GM23338 (cell line): ENCODE measurements at regions not wholly inside any gene's neighbourhood (a gene's known extent, or its start where the extent isn't known, plus 50 kb on each side); places are given as distances from the start of the nearest gene placed in this dataset.

Experiments used
- ATAC-seq: fragments of 200-7000 bp; cut with Tn5 transposase; 3 replicates; pipeline ENCODE4 v1.9.1; 2020
- DNase-seq: peaks from one replicate; pipeline ENCODE4 v3.0.0-alpha.2; 2015; ENCODE audit warnings: low spot score
- H2AFZ ChIP-seq: fragments of 200-600 bp; sonication (generic); 2 replicates; pipeline ENCODE4 v1.8.0; 2016; ENCODE audit warnings: antibody characterized with exemption, mild to moderate bottlenecking, moderate library complexity
- H3F3A ChIP-seq: fragments of 200-600 bp; sonication (generic); replicated peaks from 2 replicates; pipeline ENCODE4 v1.8.0; 2017; ENCODE audit warnings: antibody characterized with exemption, mixed run types, low read depth
- H3K27ac ChIP-seq: fragments of 200-600 bp; sonication (generic); 2 replicates; pipeline ENCODE4 v1.6.1; 2016; ENCODE audit warnings: low read depth
- H3K27me3 ChIP-seq: fragments of 200-600 bp; sonication (generic); 2 replicates; pipeline ENCODE4 v1.8.0; 2016; ENCODE audit warnings: mild to moderate bottlenecking, mixed run types, moderate library complexity; ENCODE audit not compliant: insufficient read depth
- H3K36me3 ChIP-seq: fragments of 200-600 bp; sonication (generic); 2 replicates; pipeline ENCODE4 v1.8.0; 2016; ENCODE audit warnings: mild to moderate bottlenecking; ENCODE audit not compliant: insufficient read depth
- H3K4me1 ChIP-seq: fragments of 200-600 bp; sonication (generic); 2 replicates; pipeline ENCODE4 v1.8.0; 2016; ENCODE audit warnings: mild to moderate bottlenecking, moderate library complexity; ENCODE audit not compliant: insufficient read depth
- H3K4me2 ChIP-seq: fragments of 200-600 bp; sonication (generic); 2 replicates; pipeline ENCODE4 v1.7.1; 2017; ENCODE audit warnings: mixed run types
- H3K4me3 ChIP-seq: fragments of 200-600 bp; sonication (generic); 2 replicates; pipeline ENCODE4 v1.6.1; 2016; ENCODE audit warnings: mixed run types
- H3K79me2 ChIP-seq: fragments of 200-600 bp; sonication (generic); replicated peaks from 2 replicates; pipeline ENCODE4 v1.8.0; 2017; ENCODE audit warnings: mild to moderate bottlenecking; ENCODE audit not compliant: insufficient read depth
- H3K9me2 ChIP-seq: fragments of 200-600 bp; sonication (generic); 2 replicates; pipeline ENCODE4 v1.8.0; 2017; ENCODE audit not compliant: insufficient read depth
- H4K20me1 ChIP-seq: fragments of 200-600 bp; sonication (generic); replicated peaks from 2 replicates; pipeline ENCODE4 v1.8.0; 2017; ENCODE audit warnings: mild to moderate bottlenecking; ENCODE audit not compliant: insufficient read depth
- H3K27ac Mint-ChIP-seq: 2 replicates; pipeline ENCODE4 v1.8.0; 2020; ENCODE audit warnings: inconsistent platforms, mild to moderate bottlenecking, moderate library complexity, mixed read lengths
- H3K27me3 Mint-ChIP-seq: 3 replicates; pipeline ENCODE4 v1.8.0; 2022; ENCODE audit warnings: low read depth, mild to moderate bottlenecking, moderate library complexity, mixed read lengths, inconsistent platforms; ENCODE audit not compliant: insufficient read depth, poor library complexity
- H3K36me3 Mint-ChIP-seq: 3 replicates; pipeline ENCODE4 v1.8.0; 2021; ENCODE audit warnings: low read depth, mild to moderate bottlenecking, inconsistent platforms, moderate library complexity, mixed read lengths
- H3K4me1 Mint-ChIP-seq: 3 replicates; pipeline ENCODE4 v1.8.0; 2020; ENCODE audit warnings: mild to moderate bottlenecking, inconsistent platforms, mixed read lengths
- H3K4me3 Mint-ChIP-seq: 3 replicates; pipeline ENCODE4 v1.8.0; 2021; ENCODE audit warnings: moderate library complexity, mild to moderate bottlenecking, inconsistent platforms, mixed read lengths
- H3K9me3 Mint-ChIP-seq: 3 replicates; pipeline ENCODE4 v1.8.0; 2020; ENCODE audit warnings: moderate library complexity, mild to moderate bottlenecking, inconsistent platforms, mixed read lengths
- CREB1 ChIP-seq: fragments of 250-450 bp; sonication (Bioruptor Pico); IDR thresholded peaks from 2 replicates; pipeline ENCODE4 v1.5.0; 2020; ENCODE audit warnings: low read depth, mild to moderate bottlenecking, moderate library complexity
- ETS1 ChIP-seq: IDR thresholded peaks from 2 replicates; pipeline ENCODE4 v1.6.1; 2016; ENCODE audit warnings: antibody characterized with exemption
- EZH2 ChIP-seq: fragments of 200-600 bp; sonication (generic); IDR thresholded peaks from one replicate; pipeline ENCODE4 v1.8.0; 2017; ENCODE audit warnings: antibody characterized with exemption, mild to moderate bottlenecking, low read depth; ENCODE audit not compliant: unreplicated experiment
- JUNB ChIP-seq: IDR thresholded peaks from one replicate; pipeline ENCODE4 v1.6.1; 2016; ENCODE audit warnings: antibody characterized with exemption; ENCODE audit not compliant: unreplicated experiment
- POLR2AphosphoS5 ChIP-seq: IDR thresholded peaks from 2 replicates; pipeline ENCODE4 v1.6.1; 2016; ENCODE audit warnings: antibody characterized with exemption, low read depth
- REST ChIP-seq: IDR thresholded peaks from one replicate; pipeline ENCODE4 v1.6.1; 2018; ENCODE audit warnings: antibody characterized with exemption; ENCODE audit not compliant: unreplicated experiment
- ZNF331 ChIP-seq: fragments of 250-450 bp; sonication (Bioruptor Pico); IDR thresholded peaks from 2 replicates; pipeline ENCODE4 v1.5.0; 2020; ENCODE audit warnings: low read depth, mild to moderate bottlenecking, moderate library complexity
- ZNF462 ChIP-seq: fragments of 250-450 bp; sonication (Bioruptor Pico); IDR thresholded peaks from 2 replicates; pipeline ENCODE4 v1.5.0; 2020; ENCODE audit warnings: mild to moderate bottlenecking, moderate library complexity

GRCh38 chrX:54640103-54640690 is 110.2 kb downstream of the GNL3L start:
- Histone ChIP-seq H3K4me1 (peaks cover 20% of the 10 kb centered on the region), H3K79me2 (no peaks in the 10 kb centered on the region), H4K20me1 (no peaks in the 10 kb centered on the region), H3K36me3 (no peaks in the 10 kb centered on the region), H3K27ac (peak overlapping the region; percentile 97), H3K4me2 (peak overlapping the region; percentile 75), H2AFZ (no peak overlapping the region), H3K27me3 (no peaks in the 10 kb centered on the region), H3K9me2 (no peaks in the 10 kb centered on the region), H3F3A (peaks cover 3% of the 10 kb centered on the region; the same call in 1 of the 2 replicates), H3K4me3 (peak overlapping the region; percentile 55)
- peaks cover 2% of the 10 kb centered on the region for H3K27me3 Mint-ChIP-seq
- peak overlapping the region; percentile 90 for H3K27ac Mint-ChIP-seq
- no peaks in the 10 kb centered on the region for H3K36me3 Mint-ChIP-seq
- H3K4me3 Mint-ChIP-seq: peak overlapping the region; percentile 91
- ATAC-seq (no peak), DNase-seq (no peak)
- H3K4me1 Mint-ChIP-seq: peaks cover 36% of the 10 kb centered on the region
- no peak for TF ChIP-seq JUNB
- no peak for TF ChIP-seq ZNF331
- TF ChIP-seq EZH2: no peak
- TF ChIP-seq CREB1 (CRISPR knock-in tag): no peak
- no peak for TF ChIP-seq REST
- no peak for TF ChIP-seq POLR2AphosphoS5
- TF ChIP-seq ZNF462 (CRISPR knock-in tag): no peak
- TF ChIP-seq ETS1: no peak
- no peaks in the 10 kb centered on the region; the same call in 2 of the 3 replicates for H3K9me3 Mint-ChIP-seq
